OCI-LY7 (cell line): ENCODE measurements at regions not wholly inside any gene's neighbourhood (a gene's known extent, or its start where the extent isn't known, plus 50 kb on each side); places are given as distances from the start of the nearest gene placed in this dataset.

ENCODE experiments used
- BruUV-seq: library from RNA; stranded (reverse); fragments of 400-500 nt; replicated peaks from 2 replicates; lab custom pipeline; 2021; lab: Mats Ljungman, UMichigan
- CTCF ChIA-PET: fragments of 300-600 bp; sonication (Branson Sonifier 250); formaldehyde crosslinking; loops from one replicate; lab custom pipeline; 2022; ENCODE audit warnings: antibody characterized with exemption; ENCODE audit not compliant: unreplicated experiment; lab: Charles Lee
- POLR2A ChIA-PET: fragments of 300-600 bp; sonication (Branson Sonifier 250); formaldehyde crosslinking; loops from one replicate; lab custom pipeline; 2022; ENCODE audit warnings: antibody characterized with exemption; lab: Charles Lee
- DNase-seq: peaks from one replicate; pipeline ENCODE4 v3.0.0-alpha.2; 2015; ENCODE audit warnings: low spot score
- H2AFZ ChIP-seq: fragments of 200-600 bp; sonication (generic), shearing (Covaris generic); 2 replicates; pipeline ENCODE4 v1.6.1; 2014; ENCODE audit warnings: mild to moderate bottlenecking, antibody characterized with exemption, low read length, moderate library complexity
- H3K27ac ChIP-seq: fragments of 200-600 bp; sonication (generic); 2 replicates; pipeline ENCODE4 v1.5.1; 2014; ENCODE audit warnings: mixed run types, low read depth, mild to moderate bottlenecking, moderate library complexity, low read length, inconsistent platforms; ENCODE audit not compliant: poor library complexity, severe bottlenecking
- H3K36me3 ChIP-seq: fragments of 200-600 bp; sonication (generic); 2 replicates; pipeline ENCODE4 v1.6.1; 2014; ENCODE audit warnings: mild to moderate bottlenecking, antibody characterized with exemption, low read length, moderate library complexity, mixed read lengths; ENCODE audit not compliant: insufficient read depth
- H3K4me1 ChIP-seq: fragments of 200-600 bp; sonication (generic); 2 replicates; pipeline ENCODE4 v1.5.1; 2014; ENCODE audit warnings: mild to moderate bottlenecking, low read length; ENCODE audit not compliant: insufficient read depth, poor library complexity, severe bottlenecking
- H3K4me2 ChIP-seq: fragments of 200-600 bp; sonication (generic); 2 replicates; pipeline ENCODE4 v1.6.1; 2014; ENCODE audit warnings: mild to moderate bottlenecking, low read length
- H3K4me3 ChIP-seq: fragments of 200-600 bp; sonication (generic); 2 replicates; pipeline ENCODE4 v1.5.1; 2014; ENCODE audit warnings: mild to moderate bottlenecking, low read depth, low read length; ENCODE audit not compliant: poor library complexity, severe bottlenecking
- H3K79me2 ChIP-seq: fragments of 200-600 bp; sonication (generic); 2 replicates; pipeline ENCODE4 v1.6.1; 2016; ENCODE audit warnings: low read depth, mild to moderate bottlenecking, low read length, moderate library complexity, mixed read lengths; ENCODE audit not compliant: insufficient read depth
- H3K9me2 ChIP-seq: fragments of 200-600 bp; sonication (generic); 2 replicates; pipeline ENCODE4 v1.6.1; 2016; ENCODE audit warnings: mild to moderate bottlenecking, low read length, mixed read lengths; ENCODE audit not compliant: insufficient read depth
- H3K9me3 ChIP-seq: fragments of 200-600 bp; sonication (generic); 2 replicates; pipeline ENCODE4 v1.6.1; 2014; ENCODE audit warnings: mild to moderate bottlenecking, mixed run types, low read length, mixed read lengths
- H4K20me1 ChIP-seq: fragments of 200-600 bp; sonication (generic); 2 replicates; pipeline ENCODE4 v1.6.1; 2014; ENCODE audit warnings: mild to moderate bottlenecking, antibody characterized with exemption, low read length, moderate library complexity, mixed read lengths; ENCODE audit not compliant: insufficient read depth
- EZH2phosphoT487 ChIP-seq: fragments of 200-600 bp; sonication (generic); IDR thresholded peaks from 2 replicates; pipeline ENCODE4 v1.6.1; 2018; ENCODE audit warnings: low read depth, borderline replicate concordance, mild to moderate bottlenecking, mixed run types, antibody characterized with exemption, low read length, moderate library complexity, mixed read lengths
- intact Hi-C: fragments of 100-400 bp; cut with micrococcal nuclease; formaldehyde crosslinking; loops from one replicate; pipeline ENCODE4 v1.10.0; 2022; ENCODE audit not compliant: unreplicated experiment
- TF ChIP-seq, protein P1 (sequence below): fragments of 200-600 bp; sonication (generic); conservative IDR thresholded peaks from 2 replicates; pipeline ENCODE4 v1.5.1; 2014; ENCODE audit warnings: mild to moderate bottlenecking, antibody characterized with exemption, low read length, moderate library complexity, mixed read lengths

DNA sequence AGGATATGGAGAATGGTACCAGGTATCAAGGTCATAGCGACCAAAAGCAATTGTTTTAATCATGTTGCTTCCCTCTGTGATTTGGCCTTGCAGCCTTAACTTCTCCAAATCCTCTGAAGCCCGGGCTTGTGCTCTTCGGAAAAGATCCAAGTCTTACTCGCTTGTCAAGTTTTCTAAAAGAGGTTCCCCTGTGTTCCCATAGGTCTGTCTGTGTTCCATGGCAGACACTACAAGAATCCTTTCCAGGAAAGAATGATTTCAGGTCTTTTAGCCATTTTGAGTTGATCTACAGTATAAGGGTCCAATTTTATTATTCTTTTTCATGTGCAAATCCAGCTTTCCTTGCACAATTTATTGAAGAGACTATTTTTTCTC, 710.6 kb upstream of the DIAPH2 start:
- Histone ChIP-seq H3K4me3 (no peak overlapping the region), H3K27ac (no peak overlapping the region), H3K79me2 (no peaks in the 10 kb centered on the region), H3K4me1 (no peaks in the 10 kb centered on the region), H3K9me2 (no peaks in the 10 kb centered on the region), H4K20me1 (no peaks in the 10 kb centered on the region), H3K4me2 (no peak overlapping the region), H2AFZ (no peak overlapping the region), H3K36me3 (no peaks in the 10 kb centered on the region), H3K9me3 (no peaks in the 10 kb centered on the region)
- no TSS peak for BruUV-seq
- intact Hi-C loops, result no loop called here
- POLR2A ChIA-PET, result no interaction called here
- no peak for DNase-seq
- CTCF ChIA-PET, result no interaction called here
- TF ChIP-seq, protein P1, sequence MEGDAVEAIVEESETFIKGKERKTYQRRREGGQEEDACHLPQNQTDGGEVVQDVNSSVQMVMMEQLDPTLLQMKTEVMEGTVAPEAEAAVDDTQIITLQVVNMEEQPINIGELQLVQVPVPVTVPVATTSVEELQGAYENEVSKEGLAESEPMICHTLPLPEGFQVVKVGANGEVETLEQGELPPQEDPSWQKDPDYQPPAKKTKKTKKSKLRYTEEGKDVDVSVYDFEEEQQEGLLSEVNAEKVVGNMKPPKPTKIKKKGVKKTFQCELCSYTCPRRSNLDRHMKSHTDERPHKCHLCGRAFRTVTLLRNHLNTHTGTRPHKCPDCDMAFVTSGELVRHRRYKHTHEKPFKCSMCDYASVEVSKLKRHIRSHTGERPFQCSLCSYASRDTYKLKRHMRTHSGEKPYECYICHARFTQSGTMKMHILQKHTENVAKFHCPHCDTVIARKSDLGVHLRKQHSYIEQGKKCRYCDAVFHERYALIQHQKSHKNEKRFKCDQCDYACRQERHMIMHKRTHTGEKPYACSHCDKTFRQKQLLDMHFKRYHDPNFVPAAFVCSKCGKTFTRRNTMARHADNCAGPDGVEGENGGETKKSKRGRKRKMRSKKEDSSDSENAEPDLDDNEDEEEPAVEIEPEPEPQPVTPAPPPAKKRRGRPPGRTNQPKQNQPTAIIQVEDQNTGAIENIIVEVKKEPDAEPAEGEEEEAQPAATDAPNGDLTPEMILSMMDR, result no peak
- TF ChIP-seq EZH2phosphoT487, result no peak

DNA sequence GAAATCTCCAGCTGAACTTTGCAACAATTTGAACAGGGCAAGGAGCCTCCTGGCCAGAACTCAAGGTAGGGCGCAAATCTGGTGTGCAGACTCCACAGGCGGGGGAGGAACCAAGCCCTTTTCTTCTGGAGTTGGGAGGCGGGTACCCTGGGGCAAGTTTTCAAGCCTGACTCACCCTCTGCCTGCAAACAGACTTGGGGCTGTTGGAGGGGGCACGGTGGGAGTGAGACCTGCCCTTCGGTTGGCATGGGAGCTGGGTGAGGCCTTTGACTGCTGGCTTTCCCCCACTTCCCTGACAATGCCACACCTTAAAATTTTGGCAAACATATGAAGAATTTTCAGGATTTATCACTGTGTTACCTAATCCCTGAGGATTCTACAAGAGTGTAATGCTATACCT, 709.8 kb upstream of the DIAPH2 start:
- Histone ChIP-seq H4K20me1 (no peaks in the 10 kb centered on the region), H3K9me3 (no peaks in the 10 kb centered on the region), H3K79me2 (no peaks in the 10 kb centered on the region), H3K4me3 (no peak overlapping the region), H2AFZ (no peak overlapping the region), H3K36me3 (no peaks in the 10 kb centered on the region), H3K27ac (no peak overlapping the region), H3K4me1 (no peaks in the 10 kb centered on the region), H3K4me2 (no peak overlapping the region), H3K9me2 (no peaks in the 10 kb centered on the region)
- CTCF ChIA-PET, result no interaction called here
- TF ChIP-seq EZH2phosphoT487, result no peak
- TF ChIP-seq, protein P1, result no peak
- no TSS peak for BruUV-seq
- DNase-seq, result no peak
- POLR2A ChIA-PET, result interaction anchor here (0.6 kb wide), 1 partner anchor 7 kb away, joined by 4 read pairs; no protein-coding TSS in a partner anchor
- intact Hi-C loops, result no loop called here

DNA sequence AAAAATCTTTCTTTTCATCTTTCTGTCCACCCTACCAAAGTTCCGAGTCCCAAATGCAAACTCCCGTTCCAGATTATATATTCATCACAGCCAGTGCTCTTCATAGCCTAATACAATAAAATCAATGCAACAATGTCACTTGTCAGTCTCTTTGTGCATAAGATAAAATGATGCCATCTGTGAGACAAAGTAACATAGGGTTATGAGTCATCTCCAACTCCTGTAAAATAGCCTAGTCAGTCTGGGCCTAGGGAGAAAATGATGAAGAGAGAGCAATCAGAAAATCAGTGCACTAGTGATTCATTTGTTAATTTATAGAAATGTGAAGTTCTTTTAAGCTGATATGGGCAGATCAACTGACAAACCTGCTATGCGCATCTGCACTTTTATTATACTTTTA, 689.1 kb upstream of the DIAPH2 start:
- no peaks in the 10 kb centered on the region for H3K9me2 ChIP-seq
- H3K36me3 ChIP-seq, result no peaks in the 10 kb centered on the region
- no peak overlapping the region for H2AFZ ChIP-seq
- POLR2A ChIA-PET, result no interaction called here
- DNase-seq, result no peak
- intact Hi-C loops, result no loop called here
- CTCF ChIA-PET, result no interaction called here
- no TSS peak for BruUV-seq
- H4K20me1 ChIP-seq, result no peaks in the 10 kb centered on the region
- no peaks in the 10 kb centered on the region for H3K79me2 ChIP-seq
- no peak overlapping the region for H3K4me2 ChIP-seq
- no peak overlapping the region for H3K27ac ChIP-seq
- no peaks in the 10 kb centered on the region for H3K4me1 ChIP-seq
- no peaks in the 10 kb centered on the region for H3K9me3 ChIP-seq
- TF ChIP-seq EZH2phosphoT487, result no peak
- TF ChIP-seq, protein P1, result no peak
- no peak overlapping the region for H3K4me3 ChIP-seq
